NCI-H2029 (cell line): ENCODE measurements at regions not wholly inside any gene's neighbourhood (a gene's known extent, or its start where the extent isn't known, plus 50 kb on each side); places are given as distances from the start of the nearest gene placed in this dataset.
"Not testable (repeated sequence)": the region's sequence is repeated elsewhere in the genome, so short reads cannot be mapped to it uniquely, and the experiment has no call there.

ENCODE experiments used
- DNase-seq: peaks from one replicate; lab custom pipeline; 2025; lab: John Stamatoyannopoulos, UW

- no peak for DNase-seq
Measured at GRCh38 chr11:116046127-116046526, 541.9 kb upstream of the CADM1 start.

GRCh38 chr11:116044941-116045340 lies 540.7 kb upstream of the CADM1 start:
- DNase-seq = no peak

DNA sequence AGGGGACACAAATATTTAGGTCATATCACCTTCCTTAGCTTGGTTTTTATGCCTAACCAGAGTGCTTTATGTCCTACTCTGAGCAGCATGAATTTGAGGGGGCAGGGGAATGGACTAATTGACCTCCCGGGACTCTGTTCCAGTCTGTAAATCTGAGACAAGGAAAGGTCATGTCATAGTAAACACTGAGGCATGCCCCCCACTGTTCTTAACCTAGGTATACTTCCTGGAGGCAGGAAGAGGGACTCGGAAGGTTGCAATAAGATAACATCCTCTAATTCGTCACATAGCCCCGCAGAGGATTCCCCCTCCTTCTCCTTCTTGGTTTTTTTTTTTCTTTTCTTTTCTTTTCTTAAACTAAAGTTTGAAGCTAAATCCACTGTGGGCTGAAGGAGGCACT lies 540.3 kb upstream of the CADM1 start:
- DNase-seq = no peak

GRCh38 chr11:116043857-116044256 lies 539.6 kb upstream of the CADM1 start:
- DNase-seq = no peak

- DNase-seq = not testable (repeated sequence)
Measured at GRCh38 chr11:116043059-116043458, 538.8 kb upstream of the CADM1 start.

GRCh38 chr11:116042146-116042545 lies 537.9 kb upstream of the CADM1 start:
- DNase-seq = no peak

DNA sequence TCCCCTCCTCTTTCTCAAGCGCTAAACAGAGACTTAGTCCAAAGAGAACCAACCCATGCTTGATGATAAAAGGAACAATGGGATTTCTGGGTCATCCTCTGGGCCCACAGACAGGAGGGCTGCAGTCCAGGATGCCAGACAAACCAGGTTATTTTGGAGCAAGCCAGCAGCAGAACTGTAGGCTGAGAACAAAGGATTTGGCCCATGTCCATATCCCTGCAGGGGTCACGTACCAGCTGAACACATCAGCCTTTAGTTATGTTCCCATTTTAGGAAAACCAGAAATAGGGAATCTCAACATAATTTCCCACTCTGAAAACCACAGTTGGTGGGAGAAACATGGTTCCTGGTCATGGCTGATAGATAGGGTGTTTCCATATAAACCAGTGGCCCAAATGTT lies 533.6 kb upstream of the CADM1 start:
- no peak for DNase-seq

DNA sequence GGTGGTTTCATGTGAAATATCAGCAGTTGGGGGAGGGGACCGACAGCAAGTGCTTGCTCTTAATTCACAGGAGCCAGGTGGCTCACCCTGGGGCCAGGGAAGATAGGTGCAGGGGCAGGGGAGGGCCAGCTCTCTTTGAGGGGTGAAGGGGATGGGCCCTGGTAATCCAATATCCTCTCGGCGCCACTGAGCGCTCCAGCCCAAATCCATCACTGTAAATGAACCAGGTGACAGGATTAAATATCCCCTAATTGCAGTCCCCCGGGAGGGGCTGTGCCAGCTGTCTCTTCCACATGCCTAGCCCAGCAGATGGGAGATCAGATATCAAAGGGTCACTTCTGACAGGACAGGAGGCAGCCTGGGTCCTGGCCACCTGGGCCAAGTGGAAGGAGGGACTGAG lies 531.8 kb upstream of the CADM1 start:
- DNase-seq = peak; percentile 82

DNA sequence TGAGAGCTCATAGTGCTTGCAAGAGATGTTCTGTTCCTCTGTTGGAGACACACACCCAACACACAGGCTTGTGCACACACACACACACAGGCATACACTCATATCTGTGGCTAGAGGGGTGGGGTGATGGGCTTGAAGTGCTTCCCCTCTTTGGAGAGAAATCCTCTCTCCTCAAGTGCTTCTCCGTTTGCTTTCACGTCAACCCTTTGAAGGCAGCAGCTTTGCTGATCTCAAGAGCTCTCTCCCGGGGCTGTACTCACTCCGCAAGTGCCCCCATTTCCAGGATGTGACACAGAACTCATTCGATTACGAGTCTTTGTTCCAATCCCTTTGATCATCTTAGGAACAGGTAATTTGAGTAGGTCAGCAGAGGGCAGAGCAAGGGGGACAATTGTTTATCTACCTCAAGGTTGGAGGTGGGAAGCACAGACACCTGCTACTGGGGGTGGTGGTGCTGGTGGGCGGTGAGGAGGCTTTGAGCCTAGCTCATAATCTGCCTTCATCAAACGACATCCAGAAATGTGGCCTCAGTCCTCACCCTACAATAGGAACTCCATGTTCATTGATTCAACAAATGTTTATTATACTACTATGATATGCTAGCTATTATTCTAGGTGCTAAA lies 529.8 kb upstream of the CADM1 start:
- peak; percentile 97 for DNase-seq

- DNase-seq = no peak
Measured at GRCh38 chr11:116030697-116031331, 526.6 kb upstream of the CADM1 start.

DNA sequence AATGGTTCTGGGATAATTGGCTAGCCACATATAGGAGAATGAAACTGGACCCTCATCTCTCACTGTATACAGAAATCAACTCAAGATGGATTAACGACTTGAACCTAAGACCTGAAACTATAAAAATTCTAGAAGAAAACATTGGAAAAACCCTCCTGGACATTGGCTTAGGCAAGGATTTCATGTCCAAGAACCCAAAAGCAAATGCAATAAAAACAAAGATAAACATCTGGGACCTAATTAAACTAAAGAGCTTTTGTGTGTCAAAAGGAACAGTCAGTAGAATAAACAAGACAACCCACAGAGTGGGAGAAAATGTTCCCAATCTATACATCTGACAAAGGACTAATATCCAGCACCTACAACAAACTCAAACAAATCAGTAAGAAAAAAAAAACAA lies 524.3 kb upstream of the CADM1 start:
- peak; percentile 28 for DNase-seq

DNA sequence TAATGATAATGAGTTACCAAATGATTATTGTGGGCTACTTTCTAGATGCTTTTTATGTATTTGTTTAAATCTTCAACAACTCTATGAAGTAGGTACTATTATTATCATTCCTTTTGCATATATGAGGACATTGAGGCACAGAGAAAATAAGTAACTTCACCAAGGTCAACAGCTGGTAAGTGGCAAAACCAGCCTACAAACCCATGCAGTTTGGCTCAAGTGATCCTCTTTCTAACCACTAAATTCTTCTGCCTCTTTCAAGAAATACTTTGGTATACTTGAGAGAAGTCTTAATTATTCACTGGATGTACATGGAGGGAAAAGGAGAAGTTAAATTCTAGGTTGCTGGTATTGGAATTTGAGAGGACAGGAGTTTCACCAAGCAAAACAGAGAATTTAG lies 495.2 kb upstream of the CADM1 start:
- DNase-seq = no peak

- DNase-seq = no peak
Measured at GRCh38 chr11:115996808-115997188, 492.6 kb upstream of the CADM1 start.

DNA sequence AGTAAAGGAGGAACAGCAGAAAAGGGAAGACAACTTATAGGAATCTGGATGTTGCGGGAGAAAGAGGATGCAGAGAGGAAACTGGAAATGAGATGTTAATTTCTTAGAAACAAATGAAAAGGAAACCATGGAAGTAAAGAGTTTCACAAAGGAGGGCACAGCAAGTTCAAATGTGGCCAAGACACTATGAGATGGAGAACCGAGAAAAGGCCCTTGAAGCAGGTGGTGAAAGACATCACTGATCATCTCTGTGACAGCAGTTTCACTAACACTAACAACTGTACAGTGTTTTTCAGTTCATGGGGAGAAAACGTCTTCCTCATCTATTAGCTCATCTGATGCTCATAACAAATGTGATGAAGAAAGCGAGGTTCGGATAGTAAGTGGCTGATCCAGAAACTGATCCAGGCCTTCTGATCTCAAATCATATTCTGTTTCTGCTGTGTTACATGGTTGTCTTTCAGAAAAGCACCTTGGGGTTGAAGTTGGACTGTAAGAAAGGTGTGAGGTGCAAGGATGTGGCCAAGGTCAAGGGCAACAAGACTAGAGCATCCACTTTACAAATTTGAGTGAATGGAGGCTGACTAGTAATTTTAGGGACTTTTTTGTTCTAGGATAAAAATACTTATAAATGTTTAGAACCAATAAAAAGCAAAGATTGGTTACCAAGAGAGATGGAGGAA lies 492.1 kb upstream of the CADM1 start:
- DNase-seq = no peak

- DNase-seq = no peak
Measured at GRCh38 chr11:115993590-115993989, 489.4 kb upstream of the CADM1 start.

- DNase-seq = no peak
Measured at GRCh38 chr11:115990004-115990447, 485.8 kb upstream of the CADM1 start.

- DNase-seq = no peak
Measured at GRCh38 chr11:115985896-115986295, 481.7 kb upstream of the CADM1 start.

- no peak for DNase-seq
Measured at GRCh38 chr11:115984228-115984627, 480.0 kb upstream of the CADM1 start.

- no peak for DNase-seq
Measured at GRCh38 chr11:115982666-115983065, 478.5 kb upstream of the CADM1 start.

DNA sequence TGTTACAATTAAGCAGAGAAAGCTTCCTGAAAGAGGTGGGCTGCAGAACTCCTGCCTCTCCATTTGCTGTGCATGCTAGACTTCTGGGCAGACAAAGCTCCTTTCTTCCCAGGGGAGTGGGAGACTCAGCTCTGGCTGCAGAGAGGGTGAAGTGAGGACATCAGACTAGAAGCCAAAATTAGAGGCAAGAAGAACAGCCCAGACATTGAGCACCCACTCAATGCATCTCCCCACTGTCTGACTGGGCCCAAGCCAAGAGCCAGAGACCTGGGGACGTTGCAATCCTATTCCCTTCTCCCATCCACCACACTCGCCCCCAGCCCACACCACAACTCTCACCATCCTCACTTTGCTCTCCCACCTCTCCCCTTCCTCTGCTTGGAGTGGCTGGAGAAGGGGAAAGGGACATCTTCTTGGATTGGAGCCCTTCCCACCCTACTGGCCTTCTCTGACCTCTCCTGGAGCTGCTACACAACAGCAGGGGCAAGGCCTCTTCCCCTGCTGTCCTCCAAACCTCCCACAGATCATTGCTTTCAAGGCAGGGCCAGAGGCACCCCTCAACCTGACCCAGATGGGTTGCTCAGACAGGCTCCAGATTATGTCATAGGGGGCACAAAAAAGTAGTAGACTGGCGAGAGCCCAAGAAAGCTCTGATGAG lies 477.7 kb upstream of the CADM1 start:
- no peak for DNase-seq

- no peak for DNase-seq
Measured at GRCh38 chr11:115981104-115981481, 476.9 kb upstream of the CADM1 start.

GRCh38 chr11:115980337-115981103 lies 476.3 kb upstream of the CADM1 start:
- peak; percentile 58 for DNase-seq
